KMS-11 (cell line): ENCODE measurements at regions not wholly inside any gene's neighbourhood (a gene's known extent, or its start where the extent isn't known, plus 50 kb on each side); places are given as distances from the start of the nearest gene placed in this dataset.
"Not testable (repeated sequence)": the region's sequence is repeated elsewhere in the genome, so short reads cannot be mapped to it uniquely, and the experiment has no call there.

Source experiments
- H2AFZ ChIP-seq: fragments of 200-600 bp; sonication (generic); 2 replicates; pipeline ENCODE4 v1.6.1; 2016; ENCODE audit warnings: antibody characterized with exemption, mixed run types, low read depth
- H3K27ac ChIP-seq: fragments of 200-600 bp; sonication (generic); 2 replicates; pipeline ENCODE4 v1.6.1; 2016; ENCODE audit warnings: mild to moderate bottlenecking, mixed run types
- H3K27me3 ChIP-seq: fragments of 200-600 bp; sonication (generic); 2 replicates; pipeline ENCODE4 v1.6.1; 2017; ENCODE audit warnings: mild to moderate bottlenecking, low read depth, mixed run types, moderate library complexity; ENCODE audit not compliant: insufficient read depth
- H3K36me3 ChIP-seq: fragments of 200-600 bp; sonication (generic); 2 replicates; pipeline ENCODE4 v1.6.1; 2017; ENCODE audit warnings: mild to moderate bottlenecking, mixed run types; ENCODE audit not compliant: insufficient read depth
- H3K4me1 ChIP-seq: fragments of 200-600 bp; sonication (generic); 2 replicates; pipeline ENCODE4 v1.6.1; 2016; ENCODE audit warnings: mild to moderate bottlenecking, low read depth, mixed run types; ENCODE audit not compliant: poor library complexity, severe bottlenecking
- H3K4me2 ChIP-seq: fragments of 200-600 bp; sonication (generic); 2 replicates; pipeline ENCODE4 v1.7.0; 2016; ENCODE audit warnings: mild to moderate bottlenecking, mixed run types
- H3K4me3 ChIP-seq: fragments of 200-600 bp; sonication (generic); IDR thresholded peaks from 2 replicates; pipeline ENCODE4 v1.6.1; 2017; ENCODE audit warnings: low read depth, low read length, mixed read lengths; ENCODE audit not compliant: insufficient read depth
- H3K79me2 ChIP-seq: fragments of 200-600 bp; sonication (generic); 2 replicates; pipeline ENCODE4 v1.6.1; 2016; ENCODE audit warnings: low read depth, mixed run types; ENCODE audit not compliant: insufficient read depth
- H3K9ac ChIP-seq: fragments of 200-600 bp; sonication (generic); 2 replicates; pipeline ENCODE4 v1.6.1; 2016; ENCODE audit warnings: mild to moderate bottlenecking, mixed run types
- H4K20me1 ChIP-seq: fragments of 200-600 bp; sonication (generic); 2 replicates; pipeline ENCODE4 v1.6.1; 2016; ENCODE audit warnings: mild to moderate bottlenecking, mixed run types; ENCODE audit not compliant: insufficient read depth
- TF ChIP-seq, protein P1 (sequence below): fragments of 200-600 bp; sonication (generic); conservative IDR thresholded peaks from 2 replicates; pipeline ENCODE4 v1.6.1; 2017; ENCODE audit warnings: low read depth, mild to moderate bottlenecking, antibody characterized with exemption, low read length, moderate library complexity, mixed read lengths

DNA sequence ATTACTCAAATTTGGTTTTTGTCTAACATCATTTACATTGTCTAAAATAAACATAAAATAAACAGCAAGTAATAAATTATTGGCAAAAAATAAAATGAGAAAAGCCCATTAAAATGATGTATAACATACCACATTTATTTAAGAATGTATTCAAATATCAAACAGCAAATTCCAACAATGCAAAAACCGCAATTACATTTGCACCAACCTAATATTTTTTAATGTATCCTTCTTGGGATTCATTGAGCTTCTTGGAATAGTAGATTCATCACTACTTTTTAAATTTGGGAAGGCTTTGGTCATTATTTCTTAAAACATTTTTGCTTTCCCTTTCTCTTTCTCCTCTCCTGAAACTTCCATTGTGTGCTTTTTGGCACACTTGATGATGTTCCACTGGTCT is 400.2 kb downstream of the MAGEE1 start:
- 0 out of 2 replicates have a peak overlapping the region, but pooled peaks have one; percentile 25 for H3K9ac ChIP-seq
- no peaks in the 10 kb centered on the region for H4K20me1 ChIP-seq
- TF ChIP-seq, protein P1, sequence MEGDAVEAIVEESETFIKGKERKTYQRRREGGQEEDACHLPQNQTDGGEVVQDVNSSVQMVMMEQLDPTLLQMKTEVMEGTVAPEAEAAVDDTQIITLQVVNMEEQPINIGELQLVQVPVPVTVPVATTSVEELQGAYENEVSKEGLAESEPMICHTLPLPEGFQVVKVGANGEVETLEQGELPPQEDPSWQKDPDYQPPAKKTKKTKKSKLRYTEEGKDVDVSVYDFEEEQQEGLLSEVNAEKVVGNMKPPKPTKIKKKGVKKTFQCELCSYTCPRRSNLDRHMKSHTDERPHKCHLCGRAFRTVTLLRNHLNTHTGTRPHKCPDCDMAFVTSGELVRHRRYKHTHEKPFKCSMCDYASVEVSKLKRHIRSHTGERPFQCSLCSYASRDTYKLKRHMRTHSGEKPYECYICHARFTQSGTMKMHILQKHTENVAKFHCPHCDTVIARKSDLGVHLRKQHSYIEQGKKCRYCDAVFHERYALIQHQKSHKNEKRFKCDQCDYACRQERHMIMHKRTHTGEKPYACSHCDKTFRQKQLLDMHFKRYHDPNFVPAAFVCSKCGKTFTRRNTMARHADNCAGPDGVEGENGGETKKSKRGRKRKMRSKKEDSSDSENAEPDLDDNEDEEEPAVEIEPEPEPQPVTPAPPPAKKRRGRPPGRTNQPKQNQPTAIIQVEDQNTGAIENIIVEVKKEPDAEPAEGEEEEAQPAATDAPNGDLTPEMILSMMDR, result no peak
- H3K79me2 ChIP-seq, result no peaks in the 10 kb centered on the region
- H3K4me3 ChIP-seq, result no peak overlapping the region
- H3K4me2 ChIP-seq, result peak overlapping the region; percentile 80
- H3K27ac ChIP-seq, result no peak overlapping the region
- H3K4me1 ChIP-seq, result peaks cover 16% of the 10 kb centered on the region
- no peaks in the 10 kb centered on the region for H3K36me3 ChIP-seq
- H3K27me3 ChIP-seq, result no peaks in the 10 kb centered on the region
- peak overlapping the region; percentile 41 for H2AFZ ChIP-seq

- not testable (repeated sequence) for H3K27me3 ChIP-seq, H3K79me2 ChIP-seq, H2AFZ ChIP-seq, H3K9ac ChIP-seq, H3K4me1 ChIP-seq, H3K36me3 ChIP-seq, H3K27ac ChIP-seq, H3K4me3 ChIP-seq, H3K4me2 ChIP-seq, H4K20me1 ChIP-seq
Measured at GRCh38 chrX:76840902-76841301, 413.4 kb downstream of the MAGEE1 start.

- no peak overlapping the region for H3K4me2 ChIP-seq
- TF ChIP-seq, protein P1, result 0 out of 2 replicates have a peak, but pooled peaks have one; percentile 17
- H3K4me1 ChIP-seq, result no peaks in the 10 kb centered on the region
- no peaks in the 10 kb centered on the region for H3K27me3 ChIP-seq
- no peak overlapping the region for H2AFZ ChIP-seq
- H3K79me2 ChIP-seq, result no peaks in the 10 kb centered on the region
- no peak overlapping the region for H3K4me3 ChIP-seq
- no peaks in the 10 kb centered on the region for H4K20me1 ChIP-seq
- H3K36me3 ChIP-seq, result no peaks in the 10 kb centered on the region
- no peak overlapping the region for H3K9ac ChIP-seq
- no peak overlapping the region for H3K27ac ChIP-seq
Measured at GRCh38 chrX:76850851-76851250, 423.3 kb downstream of the MAGEE1 start.

GRCh38 chrX:76862509-76862908 is 435.0 kb downstream of the MAGEE1 start:
- Histone ChIP-seq H3K27me3 (no peaks in the 10 kb centered on the region), H4K20me1 (no peaks in the 10 kb centered on the region), H3K36me3 (no peaks in the 10 kb centered on the region), H3K4me3 (no peak overlapping the region), H2AFZ (no peak overlapping the region), H3K4me1 (peaks cover 5% of the 10 kb centered on the region), H3K79me2 (no peaks in the 10 kb centered on the region), H3K4me2 (no peak overlapping the region), H3K27ac (no peak overlapping the region), H3K9ac (no peak overlapping the region)
- TF ChIP-seq, protein P1, result no peak

- Histone ChIP-seq H3K27ac (no peak overlapping the region), H3K4me3 (no peak overlapping the region), H3K27me3 (no peaks in the 10 kb centered on the region), H2AFZ (no peak overlapping the region), H3K79me2 (no peaks in the 10 kb centered on the region), H3K4me1 (no peaks in the 10 kb centered on the region), H3K9ac (no peak overlapping the region), H3K36me3 (no peaks in the 10 kb centered on the region), H4K20me1 (no peaks in the 10 kb centered on the region), H3K4me2 (no peak overlapping the region)
- TF ChIP-seq, protein P1, result no peak
Measured at GRCh38 chrX:76893930-76894329, 466.4 kb downstream of the MAGEE1 start.
